NB4 (cell line): ENCODE measurements at regions not wholly inside any gene's neighbourhood (a gene's known extent, or its start where the extent isn't known, plus 50 kb on each side); places are given as distances from the start of the nearest gene placed in this dataset.

Experiments used
- DNase-seq: peaks from one replicate; pipeline ENCODE4 v3.0.0; 2010; ENCODE audit warnings: low read depth
- H3K4me3 ChIP-seq: one replicate; pipeline ENCODE4 v1.5.1; 2011; ENCODE audit warnings: mild to moderate bottlenecking, low read depth, low read length, moderate library complexity
- MAX ChIP-seq: IDR thresholded peaks from 2 replicates; pipeline ENCODE4 v1.6.1; 2011; ENCODE audit warnings: low read depth, low read length
- MYC ChIP-seq: IDR thresholded peaks from 2 replicates; pipeline ENCODE4 v1.6.1; 2011; ENCODE audit warnings: low read depth, low read length
- POLR2A ChIP-seq: IDR thresholded peaks from 2 replicates; pipeline ENCODE4 v1.6.1; 2011; ENCODE audit warnings: mild to moderate bottlenecking; ENCODE audit not compliant: insufficient read length; ENCODE audit errors: extremely low read depth
- TF ChIP-seq, protein P1 (sequence below): IDR thresholded peaks from one replicate; pipeline ENCODE4 v1.5.1; 2012; ENCODE audit warnings: low read depth, low read length

- DNase-seq, result no peak
- TF ChIP-seq MAX (no peak), MYC (no peak), POLR2A (no peak)
- TF ChIP-seq, protein P1, sequence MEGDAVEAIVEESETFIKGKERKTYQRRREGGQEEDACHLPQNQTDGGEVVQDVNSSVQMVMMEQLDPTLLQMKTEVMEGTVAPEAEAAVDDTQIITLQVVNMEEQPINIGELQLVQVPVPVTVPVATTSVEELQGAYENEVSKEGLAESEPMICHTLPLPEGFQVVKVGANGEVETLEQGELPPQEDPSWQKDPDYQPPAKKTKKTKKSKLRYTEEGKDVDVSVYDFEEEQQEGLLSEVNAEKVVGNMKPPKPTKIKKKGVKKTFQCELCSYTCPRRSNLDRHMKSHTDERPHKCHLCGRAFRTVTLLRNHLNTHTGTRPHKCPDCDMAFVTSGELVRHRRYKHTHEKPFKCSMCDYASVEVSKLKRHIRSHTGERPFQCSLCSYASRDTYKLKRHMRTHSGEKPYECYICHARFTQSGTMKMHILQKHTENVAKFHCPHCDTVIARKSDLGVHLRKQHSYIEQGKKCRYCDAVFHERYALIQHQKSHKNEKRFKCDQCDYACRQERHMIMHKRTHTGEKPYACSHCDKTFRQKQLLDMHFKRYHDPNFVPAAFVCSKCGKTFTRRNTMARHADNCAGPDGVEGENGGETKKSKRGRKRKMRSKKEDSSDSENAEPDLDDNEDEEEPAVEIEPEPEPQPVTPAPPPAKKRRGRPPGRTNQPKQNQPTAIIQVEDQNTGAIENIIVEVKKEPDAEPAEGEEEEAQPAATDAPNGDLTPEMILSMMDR, result no peak
- no peak overlapping the region for H3K4me3 ChIP-seq
Observed at GRCh38 chr2:224166654-224167053, 127.6 kb upstream of the SERPINE2 start.

DNA sequence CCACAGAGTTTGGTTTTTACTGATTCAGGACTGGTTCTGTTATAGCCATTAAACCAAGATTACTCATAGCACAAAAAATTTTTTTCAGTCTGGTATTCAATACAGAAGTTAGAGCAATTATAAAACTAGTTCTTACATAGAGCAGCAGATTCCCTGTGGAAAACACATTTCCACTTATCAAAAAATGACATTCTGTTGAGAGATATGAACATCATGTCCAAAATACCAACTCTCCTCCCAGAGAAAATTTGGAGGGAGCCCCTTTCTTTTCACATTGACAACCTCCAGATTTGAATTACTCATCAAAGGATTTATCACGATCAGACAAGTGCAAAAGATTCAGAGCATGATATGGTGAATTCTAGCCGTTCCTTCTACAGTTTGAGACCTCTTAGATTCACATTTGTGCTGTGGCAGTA lies 126.8 kb upstream of the SERPINE2 start:
- no peak overlapping the region for H3K4me3 ChIP-seq
- DNase-seq, result no peak
- no peak for TF ChIP-seq MAX
- no peak for TF ChIP-seq POLR2A

GRCh38 chr2:224163566-224164307 lies 124.7 kb upstream of the SERPINE2 start:
- no peak for DNase-seq
- H3K4me3 ChIP-seq, result no peak overlapping the region
- TF ChIP-seq POLR2A, result no peak
- no peak for TF ChIP-seq MAX
- TF ChIP-seq, protein P1, result no peak
- TF ChIP-seq MYC, result no peak

DNA sequence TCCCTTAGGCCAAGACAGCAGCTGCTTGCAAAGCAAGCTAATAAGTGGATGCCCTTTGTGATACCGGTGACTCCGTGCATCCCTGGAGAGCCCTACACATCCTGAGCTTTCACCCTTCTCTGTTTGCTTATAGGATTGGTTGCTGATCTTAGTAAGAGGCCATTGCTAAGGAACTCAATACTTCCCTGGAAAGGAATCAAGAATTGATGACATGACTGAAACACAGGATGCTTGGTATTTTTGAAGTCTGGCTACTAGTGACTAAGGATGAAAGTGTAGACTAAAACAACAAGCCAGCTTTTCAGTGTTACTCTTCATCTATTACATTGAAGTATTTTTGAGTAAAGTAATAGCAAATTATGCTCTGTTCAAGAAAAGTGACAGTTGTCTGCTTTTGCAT lies 123.0 kb upstream of the SERPINE2 start:
- H3K4me3 ChIP-seq, result no peak overlapping the region
- DNase-seq, result no peak
- TF ChIP-seq, protein P1, result no peak
- TF ChIP-seq MAX (no peak), POLR2A (no peak), MYC (no peak)

GRCh38 chr2:224161712-224162111 lies 122.6 kb upstream of the SERPINE2 start:
- TF ChIP-seq, protein P1, result no peak
- no peak for TF ChIP-seq MYC
- H3K4me3 ChIP-seq, result no peak overlapping the region
- DNase-seq, result no peak

GRCh38 chr2:224160917-224161316 lies 121.8 kb upstream of the SERPINE2 start:
- DNase-seq, result no peak
- H3K4me3 ChIP-seq, result no peak overlapping the region
- TF ChIP-seq POLR2A (no peak), MYC (no peak)
